Stimulated activated naive CD4-positive, alpha-beta T cell treated with Interleukin-2 at 50 U/mL for 16 hours (primary cell): ENCODE measurements at regions not wholly inside any gene's neighbourhood (a gene's known extent, or its start where the extent isn't known, plus 50 kb on each side); places are given as distances from the start of the nearest gene placed in this dataset.

ENCODE experiments used
- DNase-seq: peaks from one replicate; lab custom pipeline; 2025; lab: John Stamatoyannopoulos, UW

DNA sequence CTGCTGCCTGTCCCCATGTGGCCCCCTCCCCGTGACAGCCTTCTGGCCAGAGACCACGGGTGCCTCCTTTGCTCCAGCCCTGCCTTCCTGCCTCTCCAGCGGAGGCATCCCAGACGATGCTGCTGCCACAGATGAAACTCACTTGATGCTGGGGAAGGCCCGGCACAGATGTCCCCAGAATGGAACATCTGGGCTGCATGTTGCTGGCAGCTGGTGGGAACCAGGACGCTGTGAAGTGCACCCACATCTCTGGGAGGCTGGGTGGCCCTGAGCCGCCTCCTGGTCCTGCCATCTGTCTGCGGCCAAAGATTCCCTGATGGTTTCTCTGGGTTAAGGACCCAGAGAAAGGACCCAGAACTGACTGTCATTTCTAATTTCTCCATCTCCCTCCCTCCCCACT, 51.9 kb upstream of the PTPRS start:
- no peak for DNase-seq

DNA sequence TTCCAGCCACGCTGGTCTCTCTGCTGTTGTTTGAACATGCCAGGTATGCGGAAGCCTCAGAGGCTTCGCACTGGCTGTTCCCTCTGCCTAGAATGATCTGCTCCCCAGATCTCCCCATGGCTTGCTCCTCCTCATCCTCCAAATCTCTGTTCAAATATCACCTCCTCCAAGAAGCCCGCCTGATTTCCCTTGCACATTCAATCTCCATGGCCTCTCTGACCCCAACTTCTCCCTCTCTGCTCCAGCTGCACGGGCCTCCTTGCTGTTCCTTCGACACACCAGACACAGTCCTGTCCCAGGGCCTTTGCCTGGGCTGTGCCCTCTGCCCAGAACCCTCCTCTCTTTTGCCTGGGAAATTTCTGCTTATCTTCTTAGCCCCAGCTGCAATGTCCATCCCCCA, 52.5 kb upstream of the PTPRS start:
- no peak for DNase-seq

DNA sequence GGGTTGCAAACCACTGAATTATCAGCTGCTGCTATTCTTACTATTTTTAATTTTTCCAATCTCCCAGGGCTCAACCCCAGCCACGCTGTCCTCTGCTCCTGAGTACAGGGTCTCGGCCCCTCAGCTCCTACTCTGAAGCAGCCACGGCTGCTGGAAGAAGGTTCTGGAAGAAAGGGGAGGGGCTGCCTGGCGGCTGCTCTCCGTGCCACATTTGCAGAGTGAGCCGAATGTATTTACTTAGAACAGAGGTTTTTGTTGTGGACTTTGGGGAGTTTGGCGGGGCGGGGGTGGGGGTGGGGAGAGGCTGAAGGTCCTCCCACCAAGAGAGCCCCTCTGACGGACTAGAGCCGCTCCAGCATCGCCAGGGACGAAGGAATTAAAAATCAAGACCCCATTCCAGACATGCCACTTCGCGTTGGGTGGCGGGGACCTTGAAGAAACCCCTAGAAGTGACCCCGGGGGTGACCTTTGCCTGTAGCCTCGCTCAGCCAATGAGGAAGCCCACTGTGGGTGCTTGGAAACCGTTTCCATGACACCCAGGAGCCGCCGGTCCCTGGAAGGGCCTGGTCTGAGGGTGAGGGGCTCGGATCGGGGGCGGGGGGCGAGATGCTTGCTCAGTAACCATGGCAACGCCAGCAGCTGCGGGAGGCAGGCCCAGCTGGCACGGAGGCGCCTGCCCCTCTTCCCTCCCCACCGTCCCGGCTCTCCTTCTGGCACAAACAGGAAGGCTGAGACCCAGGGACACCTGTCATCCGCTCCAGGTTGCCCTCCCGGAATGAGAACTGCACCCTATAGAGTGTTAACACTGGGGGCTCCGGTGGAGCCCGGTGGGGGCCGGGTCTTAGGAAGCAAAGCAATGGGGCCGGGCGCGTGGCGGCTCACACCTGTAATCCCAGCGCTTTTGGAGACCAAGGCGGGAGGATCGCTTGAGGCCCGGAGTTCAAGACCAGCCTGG, 54.2 kb upstream of the PTPRS start:
- no peak for DNase-seq

DNA sequence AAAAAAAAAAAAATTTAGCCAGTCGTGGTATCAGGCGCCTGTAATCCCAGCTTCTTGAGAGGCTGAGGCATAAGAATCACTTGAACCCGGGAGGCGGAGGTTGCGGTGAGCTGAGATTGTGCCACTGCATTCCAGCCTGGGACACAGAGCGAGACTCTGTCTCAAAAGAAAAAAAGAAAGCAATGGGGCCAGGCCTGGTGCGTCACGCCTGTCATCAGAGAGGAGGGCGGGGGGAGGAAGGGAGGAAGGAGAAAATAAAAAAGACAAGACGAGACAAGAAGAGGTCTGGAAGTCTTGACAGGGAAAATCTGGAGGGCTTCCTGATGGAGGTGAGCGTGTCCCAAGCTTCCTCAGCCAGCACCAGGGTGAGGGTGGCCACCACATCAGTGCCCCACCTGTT, 54.9 kb upstream of the PTPRS start:
- DNase-seq: no peak

DNA sequence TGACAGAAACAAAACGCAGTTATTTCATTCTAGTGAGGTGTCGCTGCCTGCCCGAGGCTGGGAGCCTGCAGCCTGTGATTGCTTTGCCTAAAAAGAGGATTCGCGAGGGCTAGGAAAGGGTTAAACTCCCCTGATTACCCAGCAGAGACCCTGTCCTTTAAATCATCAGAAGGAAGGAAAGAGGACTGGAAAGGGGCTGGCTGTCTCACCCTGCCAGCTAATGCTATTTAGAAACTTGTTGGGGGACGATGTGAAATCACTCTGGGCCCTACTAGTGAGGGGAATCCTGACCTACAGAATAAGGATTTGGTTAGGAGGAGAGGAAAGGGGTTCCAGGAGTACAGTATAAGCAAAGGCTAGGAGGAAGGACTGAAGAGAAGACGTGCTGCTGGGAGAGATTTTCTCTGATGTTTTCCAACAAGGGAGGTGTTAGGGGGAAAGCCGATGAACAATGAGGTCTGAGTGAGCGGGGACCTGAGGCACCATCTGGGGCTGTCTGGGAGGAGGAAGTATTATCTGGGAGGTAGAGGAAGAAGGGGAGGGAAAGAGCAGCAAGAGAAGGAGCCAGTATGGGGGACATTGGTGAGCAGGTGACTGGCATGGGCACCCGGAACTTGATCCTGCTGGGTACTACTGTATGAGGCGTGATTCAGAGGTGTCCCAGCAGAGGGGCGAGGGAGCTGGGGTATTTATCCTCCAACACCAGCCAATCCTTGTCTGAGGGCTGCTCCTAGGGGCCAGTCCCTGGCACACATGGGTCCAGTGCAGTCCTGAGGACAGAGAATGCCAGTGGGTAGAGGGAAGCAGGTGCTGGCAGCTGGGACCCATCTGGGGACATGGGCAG, 55.7 kb upstream of the PTPRS start:
- DNase-seq: no peak

DNA sequence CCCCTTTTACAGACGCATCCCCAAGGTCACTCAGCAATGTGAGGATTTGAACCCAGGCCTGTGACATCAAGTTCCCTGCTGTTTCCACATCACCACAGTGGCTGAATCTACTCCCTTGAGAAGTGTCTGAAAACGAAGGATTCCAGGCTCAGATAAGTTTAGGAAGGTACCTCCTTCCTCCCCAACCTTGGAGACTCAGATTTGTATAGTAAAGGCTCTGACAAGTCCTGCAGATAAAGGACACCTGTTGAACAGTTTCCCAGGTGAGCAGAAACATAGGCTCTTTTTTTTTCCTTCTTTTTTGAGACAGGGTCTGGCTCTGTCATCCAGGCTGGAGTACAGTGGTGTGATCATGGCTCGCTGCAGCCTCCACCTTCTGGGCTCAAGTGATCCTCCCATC, 56.4 kb upstream of the PTPRS start:
- no peak for DNase-seq

DNA sequence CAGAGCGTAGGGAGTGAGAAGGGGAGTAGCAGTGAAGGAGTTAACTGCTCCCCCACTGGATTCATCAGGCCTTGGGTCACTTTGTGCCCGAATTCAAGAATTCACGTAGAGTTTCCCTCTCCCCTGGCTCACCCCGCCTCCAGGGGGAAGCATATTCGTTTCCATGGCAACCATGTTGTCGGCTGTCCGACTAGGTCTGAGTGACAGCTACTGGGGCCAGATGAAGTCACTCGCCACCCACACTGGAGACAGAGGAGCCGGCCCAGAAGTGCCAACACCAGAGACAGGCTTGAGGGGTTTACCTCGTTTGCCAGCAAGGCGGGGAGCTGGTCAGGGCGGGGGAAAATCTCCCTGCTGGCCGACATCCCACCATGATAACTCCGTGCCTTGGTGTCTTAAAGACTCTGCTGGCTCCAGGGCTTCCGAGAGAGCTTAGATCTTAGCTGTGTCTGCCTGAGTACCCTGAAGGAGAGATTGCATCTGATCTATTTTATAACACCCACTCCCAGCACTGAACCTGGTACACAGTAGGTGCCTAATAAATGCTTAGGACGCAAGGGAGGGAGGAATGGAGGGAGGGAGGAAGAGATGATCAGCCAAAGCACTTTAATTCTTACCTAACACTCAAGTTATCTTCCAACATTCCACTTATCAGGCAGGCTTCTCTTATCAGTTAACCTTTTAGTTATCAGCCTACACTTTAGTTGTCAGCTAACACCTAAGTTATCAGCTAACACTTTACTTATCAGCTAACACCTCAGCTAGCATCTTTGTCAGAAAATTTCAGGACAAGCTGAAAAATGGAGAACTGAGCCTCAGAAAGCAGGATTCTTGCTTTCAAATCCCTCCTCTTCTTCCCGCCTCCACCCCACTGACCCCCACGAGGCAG, 57.2 kb upstream of the ZNRF4 start:
- DNase-seq: no peak

DNA sequence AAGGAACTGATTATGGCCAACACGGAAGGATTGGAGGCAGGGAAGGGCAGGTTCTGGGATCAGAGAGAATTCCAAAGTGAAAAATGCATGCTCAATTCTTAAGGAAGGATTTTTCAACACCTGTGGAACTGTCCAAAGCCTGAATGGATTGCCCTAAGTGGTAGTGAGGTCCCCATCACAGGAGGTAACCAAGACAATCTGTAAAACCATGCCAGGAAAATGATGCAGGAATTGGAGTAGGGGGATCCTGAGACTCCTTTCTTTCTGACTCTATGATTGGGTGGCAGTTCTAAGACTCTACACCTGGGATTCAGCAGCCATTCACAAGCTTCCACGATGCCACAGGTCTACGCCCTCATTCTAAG, 56.5 kb upstream of the ZNRF4 start:
- no peak for DNase-seq

DNA sequence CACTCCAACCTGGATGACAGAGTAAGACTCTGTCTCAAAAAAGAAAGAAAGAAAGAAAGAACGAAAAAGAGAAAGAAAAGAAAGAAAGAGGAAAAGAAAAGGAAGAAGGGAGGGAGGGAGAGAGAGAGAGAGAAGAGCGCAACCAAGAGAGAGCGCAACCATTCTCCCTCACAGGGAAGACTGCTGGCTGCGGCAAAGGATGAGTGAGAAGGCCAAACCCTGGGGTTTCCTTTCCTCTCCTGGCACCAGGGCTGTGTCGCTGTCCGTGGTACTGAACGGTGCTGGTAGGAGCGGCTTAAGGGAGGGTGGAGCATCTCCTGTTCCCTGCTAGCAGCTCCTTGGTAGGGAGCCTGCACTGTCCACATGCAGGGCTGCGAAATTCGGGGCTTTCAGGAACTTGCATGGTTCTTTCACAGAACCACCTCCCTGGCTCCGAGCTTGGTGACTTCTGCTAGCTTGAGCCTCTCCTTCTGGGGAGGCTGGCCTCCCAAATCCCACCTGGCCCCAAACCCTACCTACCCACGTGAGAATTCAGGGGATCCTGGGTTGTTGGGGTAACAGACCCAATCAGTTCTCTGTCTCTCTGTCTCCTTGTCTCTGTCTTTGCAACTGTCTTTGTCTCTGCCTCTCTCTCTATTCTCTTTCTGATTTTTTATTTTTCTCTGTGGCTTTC, 51.1 kb upstream of the ZNRF4 start:
- DNase-seq: peak; percentile 30
